HCT116 (cell line): ENCODE measurements at regions not wholly inside any gene's neighbourhood (a gene's known extent, or its start where the extent isn't known, plus 50 kb on each side); places are given as distances from the start of the nearest gene placed in this dataset.

Source experiments
- CTCF ChIP-seq, 3 experiments: fragments of 200-600 bp in 1 of 3; sonication (generic) in 1 of 3; IDR thresholded peaks in 2 of 3; conservative IDR thresholded peaks in 1 of 3; 2 replicates each; pipeline ENCODE4 v1.5.1; 2012 to 2017; ENCODE audit warnings: low read depth in 2 of 3, low read length in 2 of 3, antibody characterized with exemption in 1 of 3, borderline replicate concordance in 1 of 3, control low read depth in 1 of 3, mild to moderate bottlenecking in 1 of 3, mixed read lengths in 1 of 3, mixed run types in 1 of 3, moderate library complexity in 1 of 3; ENCODE audit not compliant: insufficient read depth in 1 of 3
- EZH2 ChIP-seq: fragments of 200-600 bp; sonication (generic); IDR thresholded peaks from 2 replicates; pipeline ENCODE4 v1.6.1; 2017; ENCODE audit warnings: antibody characterized with exemption, mixed run types
- EZH2phosphoT487 ChIP-seq: fragments of 200-600 bp; IDR thresholded peaks from 2 replicates; pipeline ENCODE4 v1.6.1; 2018; ENCODE audit warnings: antibody characterized with exemption, borderline replicate concordance
- POLR2A ChIP-seq: IDR thresholded peaks from 2 replicates; pipeline ENCODE4 v1.7.0; 2011; ENCODE audit warnings: borderline replicate concordance; ENCODE audit not compliant: insufficient read depth, insufficient read length; ENCODE audit errors: extremely low read depth
- POLR2AphosphoS5 ChIP-seq: IDR thresholded peaks from 2 replicates; pipeline ENCODE4 v1.6.1; 2011; ENCODE audit warnings: mild to moderate bottlenecking, low read depth, low read length, moderate library complexity
- REST ChIP-seq: IDR thresholded peaks from 2 replicates; pipeline ENCODE4 v1.6.1; 2012; ENCODE audit warnings: low read depth
- SP1 ChIP-seq: IDR thresholded peaks from 2 replicates; pipeline ENCODE4 v1.6.1; 2012; ENCODE audit warnings: low read depth
- YY1 ChIP-seq: IDR thresholded peaks from 2 replicates; pipeline ENCODE4 v1.6.1; 2011; ENCODE audit warnings: low read length, low read depth, moderate library complexity, mild to moderate bottlenecking; ENCODE audit not compliant: insufficient replicate concordance; ENCODE audit errors: extremely low read depth

- TF ChIP-seq REST: no peak
- no peak for TF ChIP-seq EZH2phosphoT487
- no peak for TF ChIP-seq POLR2AphosphoS5
- no peak for TF ChIP-seq POLR2A
- TF ChIP-seq EZH2: no peak
- no peak for TF ChIP-seq CTCF (IDR thresholded peaks at IDR 0.05 in 2 of 3, conservative IDR thresholded peaks at IDR 0.05 in 1 of 3; ENCODE audit: borderline replicate concordance in 1 of 3, insufficient read depth in 1 of 3, low read depth in 2 of 3, low read length in 2 of 3)
- no peak for TF ChIP-seq YY1
- no peak for TF ChIP-seq SP1
These were observed 425.8 kb downstream of the TMEM121 start for GRCh38 chr14:105952222-105952621.
